K562 (cell line): ENCODE measurements at regions not wholly inside any gene's neighbourhood (a gene's known extent, or its start where the extent isn't known, plus 50 kb on each side); places are given as distances from the start of the nearest gene placed in this dataset.

Source experiments
- ATAC-seq: fragments of 200-7000 bp; cut with Tn5 transposase; 3 replicates; pipeline ENCODE4 v1.9.1; 2020; ENCODE audit warnings: moderate library complexity
- BruUV-seq: library from RNA; stranded (reverse); fragments of 400-500 nt; replicated peaks from 2 replicates; lab custom pipeline; 2021; lab: Mats Ljungman, UMichigan
- CTCF ChIA-PET: fragments of 300-600 bp; formaldehyde crosslinking; extraction: SDS; loops from one replicate; lab custom pipeline; 2021; ENCODE audit warnings: low intra/inter-chr PET ratio; lab: Yijun Ruan, JAX
- POLR2A ChIA-PET: fragments of 300-600, 350-650 bp; sonication (Branson Sonifier 250); formaldehyde crosslinking; extraction: SDS; loops from one replicate; lab custom pipeline; 2021; ENCODE audit warnings: antibody characterized with exemption, inconsistent platforms; lab: Yijun Ruan, JAX
- DNase-seq, 4 experiments: peaks; one replicate each; pipeline versions ENCODE4 v3.0.0 to v3.0.0-alpha.2; 2011 to 2018; ENCODE audit warnings: low spot score in 3 of 4, mixed read lengths in 3 of 4; ENCODE audit errors: extremely low read depth in 1 of 4
- FAIRE-seq: peaks from 2 replicates; lab custom pipeline; 2011; peaks lifted over from hg19 to GRCh38; lab: Jason Lieb, UNC
- H2AFZ ChIP-seq: 2 replicates; pipeline ENCODE4 v1.6.0; 2011; ENCODE audit warnings: low read depth, low read length, control low read depth, inconsistent platforms
- H3K27ac ChIP-seq: fragments of 200-600 bp; 3 replicates; pipeline ENCODE4 v1.8.0; 2011; ENCODE audit warnings: low read depth, mild to moderate bottlenecking, control low read depth, inconsistent platforms, low read length, moderate library complexity, mixed read lengths; ENCODE audit errors: extremely low read depth
- H3K27me3 ChIP-seq, 2 experiments: fragments of 300-600 bp in 1 of 2; 2 replicates in 1 of 2; 3 replicates in 1 of 2; pipeline versions ENCODE4 v1.6.0 to v1.8.0; 2011; ENCODE audit warnings: inconsistent platforms in 2 of 2, low read length in 2 of 2, mild to moderate bottlenecking in 1 of 2, mixed read lengths in 1 of 2, moderate library complexity in 1 of 2; ENCODE audit not compliant: control insufficient read depth in 2 of 2, insufficient read depth in 2 of 2
- H3K36me3 ChIP-seq: fragments of 300-600 bp; 3 replicates; pipeline ENCODE4 v1.8.0; 2011; ENCODE audit warnings: mild to moderate bottlenecking, low read length, inconsistent platforms; ENCODE audit not compliant: control insufficient read depth, insufficient read depth
- H3K4me1 ChIP-seq, 2 experiments: fragments of 200-600 bp in 1 of 2; replicated peaks in 1 of 2; 2 replicates in 1 of 2; 3 replicates in 1 of 2; pipeline versions ENCODE4 v1.5.1 to v1.8.0; 2011; ENCODE audit warnings: inconsistent platforms in 2 of 2, low read length in 2 of 2, mild to moderate bottlenecking in 1 of 2, mixed read lengths in 1 of 2, moderate library complexity in 1 of 2; ENCODE audit not compliant: control insufficient read depth in 2 of 2, insufficient read depth in 2 of 2
- H3K4me2 ChIP-seq: 2 replicates; pipeline ENCODE4 v1.6.1; 2011; ENCODE audit warnings: low read length, control low read depth, inconsistent platforms, mixed read lengths; ENCODE audit not compliant: insufficient read depth
- H3K4me3 ChIP-seq: fragments of 200-600 bp; sonication (generic), shearing (Covaris generic); 2 replicates; pipeline ENCODE4 v1.5.1; 2016; ENCODE audit warnings: control low read depth, inconsistent platforms
- H3K79me2 ChIP-seq: fragments of 200-600 bp; 3 replicates; pipeline ENCODE4 v1.8.0; 2011; ENCODE audit warnings: low read length, inconsistent platforms; ENCODE audit not compliant: control insufficient read depth, insufficient read depth
- H3K9ac ChIP-seq, 2 experiments: 2 replicates each; pipeline versions ENCODE4 v1.6.0 to v1.6.1; 2011; ENCODE audit warnings: low read depth in 2 of 2, low read length in 2 of 2, control low read depth in 1 of 2, inconsistent platforms in 1 of 2, mild to moderate bottlenecking in 1 of 2, mixed read lengths in 1 of 2; ENCODE audit not compliant: insufficient read depth in 1 of 2
- H3K9me1 ChIP-seq: one replicate; pipeline ENCODE4 v1.6.0; 2011; ENCODE audit warnings: inconsistent platforms, mild to moderate bottlenecking, low read length, moderate library complexity; ENCODE audit not compliant: control insufficient read depth, insufficient read depth
- H3K9me3 ChIP-seq: replicated peaks from 2 replicates; pipeline ENCODE4 v1.5.1; 2011; ENCODE audit warnings: low read depth, low read length, inconsistent platforms; ENCODE audit not compliant: control insufficient read depth, insufficient read depth
- H4K20me1 ChIP-seq: replicated peaks from 2 replicates; pipeline ENCODE4 v1.6.1; 2011; ENCODE audit warnings: low read length, inconsistent platforms, mixed read lengths; ENCODE audit not compliant: control insufficient read depth, insufficient read depth
- BCL6 ChIP-seq: fragments of 250-450 bp; sonication (Bioruptor Pico); IDR thresholded peaks from 2 replicates; pipeline ENCODE4 v1.4.0; 2020
- HBP1 ChIP-seq: fragments of 450-650 bp; formaldehyde crosslinking; IDR thresholded peaks from 2 replicates; pipeline ENCODE4 v1.4.0; 2022; ENCODE audit warnings: missing genetic modification characterization
- HCFC1 ChIP-seq: IDR thresholded peaks from 2 replicates; pipeline ENCODE4 v1.6.1; 2012; ENCODE audit warnings: low read depth, low read length, improper control_type of control experiment
- SIN3A ChIP-seq, 2 experiments: fragments of 150-350 bp in 1 of 2; IDR thresholded peaks; 2 replicates each; pipeline ENCODE4 v1.6.1; 2011 to 2016; ENCODE audit warnings: borderline replicate concordance in 2 of 2, low read depth in 2 of 2, low read length in 2 of 2, mild to moderate bottlenecking in 2 of 2, moderate library complexity in 2 of 2; ENCODE audit not compliant: control insufficient read depth in 1 of 2
- SRSF3 ChIP-seq: fragments of 200-400 bp; formaldehyde crosslinking; IDR thresholded peaks from 2 replicates; pipeline ENCODE4 v1.6.1; 2016; ENCODE audit warnings: mild to moderate bottlenecking, low read length, moderate library complexity; ENCODE audit not compliant: insufficient read depth
- ZNF197 ChIP-seq: fragments of 200-800 bp; sonication (Bioruptor generic); IDR thresholded peaks from 2 replicates; pipeline ENCODE4 v1.6.1; 2016; ENCODE audit warnings: low read depth, missing genetic modification characterization, missing compliant biosample characterization
- ZNF311 ChIP-seq: fragments of 250-450 bp; sonication (Bioruptor Pico); IDR thresholded peaks from 2 replicates; pipeline ENCODE4 v1.4.0; 2020; ENCODE audit warnings: mild to moderate bottlenecking, moderate library complexity
- WGBS: fragments of 100-300 bp; shearing (Covaris generic); methylation state at CpG from one replicate; pipeline ENCODE4 v1.1.6; 2016; ENCODE audit warnings: low coverage, mixed read lengths; ENCODE audit not compliant: insufficient coverage; ENCODE audit errors: missing lambda C conversion rate; 5-methylcytosine and 5-hydroxymethylcytosine counted together
- in situ Hi-C: fragments of 300-500 bp; cut with MboI; formaldehyde crosslinking; loops from 4 replicates; pipeline ENCODE4 v1.15.0; 2018; ENCODE audit warnings: inconsistent platforms, mixed read lengths
- intact Hi-C: fragments of 100-400 bp; cut with micrococcal nuclease; formaldehyde crosslinking; loops from 2 replicates; pipeline ENCODE4 v1.14.2; 2022

DNA sequence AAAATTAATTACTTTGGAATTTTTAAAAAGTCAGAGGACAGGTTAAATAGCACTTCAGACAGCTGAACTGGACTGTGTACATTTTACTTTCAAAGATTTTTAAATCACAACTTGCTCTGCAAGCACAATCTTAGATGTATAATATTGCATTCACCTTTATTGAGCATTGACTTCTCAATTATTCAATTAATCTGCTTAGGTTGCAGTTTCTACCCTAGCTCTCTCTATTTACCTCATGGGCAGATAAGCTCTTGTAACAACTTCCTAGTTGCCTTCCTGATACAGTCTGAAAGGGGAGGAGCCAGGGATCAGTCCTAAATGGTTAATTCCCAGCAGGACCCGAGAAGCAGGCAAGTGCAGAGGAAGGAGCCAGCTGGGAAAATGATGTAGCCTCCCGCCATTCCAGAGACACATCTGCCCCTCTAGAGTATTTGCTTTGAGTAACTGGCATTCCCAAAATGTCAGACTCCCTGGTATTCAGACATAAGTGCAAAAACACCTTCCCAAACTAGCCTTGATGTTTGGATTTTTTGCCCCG, 302.8 kb downstream of the GALC start:
- no peak overlapping the region for H3K4me3 ChIP-seq
- H3K9ac ChIP-seq, result no peak overlapping the region
- ChIA-PET CTCF (no interaction called here), POLR2A (no interaction called here)
- TF ChIP-seq ZNF197 (CRISPR knock-in tag) (no peak), SRSF3 (no peak), HBP1 (CRISPR knock-in tag) (no peak), HCFC1 (no peak), ZNF311 (no peak), SIN3A (IDR thresholded peaks at IDR 0.05; ENCODE audit: borderline replicate concordance in 2 of 2, control insufficient read depth in 1 of 2, low read depth in 2 of 2, low read length in 2 of 2) (no peak), BCL6 (CRISPR knock-in tag) (no peak)
- no peaks in the 10 kb centered on the region for H3K79me2 ChIP-seq
- no peaks in the 10 kb centered on the region for H3K9me1 ChIP-seq
- WGBS, result 3% methylated on average over 3 of the region's 3 CpGs
- in situ Hi-C loops (no loop called here), intact Hi-C loops (no loop called here)
- ATAC-seq, result no peak
- FAIRE-seq, result no peak
- H3K27ac ChIP-seq, result no peak overlapping the region
- H3K27me3 ChIP-seq, result no peaks in the 10 kb centered on the region
- no TSS peak for BruUV-seq
- H2AFZ ChIP-seq, result no peak overlapping the region
- no peak overlapping the region for H3K4me2 ChIP-seq
- H3K9me3 ChIP-seq, result no peaks in the 10 kb centered on the region
- no peaks in the 10 kb centered on the region for H4K20me1 ChIP-seq
- no peaks in the 10 kb centered on the region for H3K4me1 ChIP-seq
- no peaks in the 10 kb centered on the region for H3K36me3 ChIP-seq
- DNase-seq, result no peak
